GM21786 (cell line): ENCODE measurements at regions not wholly inside any gene's neighbourhood (a gene's known extent, or its start where the extent isn't known, plus 50 kb on each side); places are given as distances from the start of the nearest gene placed in this dataset.
"Not testable (repeated sequence)": the region's sequence is repeated elsewhere in the genome, so short reads cannot be mapped to it uniquely, and the experiment has no call there.

Experiments used
- ATAC-seq: cut with Tn5 transposase; IDR thresholded peaks from one replicate; pipeline ENCODE4 v1.9.1; 2021; ENCODE audit not compliant: unreplicated experiment

DNA sequence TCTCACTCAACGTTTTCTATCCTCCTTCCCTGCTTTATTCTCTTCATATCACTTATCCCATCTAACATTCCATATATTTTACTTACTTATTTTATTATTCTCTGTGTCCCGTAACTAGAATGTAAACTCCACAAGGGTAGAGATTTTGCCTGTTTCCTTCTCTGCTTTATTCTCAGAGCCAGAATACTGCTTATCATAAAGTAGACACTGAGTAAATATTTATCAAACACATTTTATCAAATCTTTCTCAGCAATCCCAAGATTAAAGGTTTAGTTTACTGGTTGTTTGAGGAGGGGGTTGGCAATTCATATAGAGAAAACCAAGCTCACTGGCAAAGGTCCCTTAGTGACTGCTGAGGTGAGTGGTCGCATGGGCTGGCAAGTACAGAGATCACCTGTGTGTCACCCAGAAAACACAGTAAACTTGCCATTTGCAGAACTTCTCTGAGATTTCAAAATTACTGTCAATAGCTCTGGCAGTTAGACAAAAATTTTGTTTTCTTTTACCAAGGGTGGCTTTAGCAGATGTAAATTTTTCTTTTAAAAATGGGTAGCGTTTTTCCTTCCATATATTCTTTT lies 662.4 kb downstream of the UTRN start:
- no peak for ATAC-seq

DNA sequence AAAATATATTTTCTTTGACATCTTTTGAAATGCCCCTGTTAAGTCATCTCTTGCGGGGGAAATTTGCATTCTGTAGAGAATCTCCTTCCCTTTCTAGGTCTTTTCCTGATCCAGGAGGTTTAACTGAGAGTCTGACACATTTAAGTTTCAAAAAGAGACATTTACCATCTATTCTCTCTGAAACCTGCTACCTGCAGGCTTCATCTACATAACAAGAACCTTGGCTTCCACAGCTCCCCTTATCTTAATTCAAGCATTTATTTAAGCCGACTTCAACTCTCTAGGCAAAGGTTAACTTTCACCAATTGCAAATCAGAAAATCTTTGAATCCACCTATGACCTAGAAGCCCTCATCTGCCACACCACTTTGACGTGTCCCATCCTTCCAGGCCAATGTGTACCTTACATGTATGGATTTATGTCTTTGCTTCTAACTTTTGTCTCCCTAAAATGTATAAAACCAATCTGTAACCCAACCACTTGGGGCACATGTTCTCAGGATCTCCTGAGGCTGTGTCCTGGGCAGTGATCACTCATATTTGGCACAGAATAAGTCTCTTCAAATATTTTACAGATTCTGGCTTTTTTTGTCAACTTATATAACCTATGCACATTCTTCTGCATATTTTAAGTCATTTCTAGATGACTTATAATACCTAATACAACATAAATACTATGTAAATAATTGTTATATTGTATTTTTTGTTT lies 666.7 kb downstream of the UTRN start:
- ATAC-seq = no peak

DNA sequence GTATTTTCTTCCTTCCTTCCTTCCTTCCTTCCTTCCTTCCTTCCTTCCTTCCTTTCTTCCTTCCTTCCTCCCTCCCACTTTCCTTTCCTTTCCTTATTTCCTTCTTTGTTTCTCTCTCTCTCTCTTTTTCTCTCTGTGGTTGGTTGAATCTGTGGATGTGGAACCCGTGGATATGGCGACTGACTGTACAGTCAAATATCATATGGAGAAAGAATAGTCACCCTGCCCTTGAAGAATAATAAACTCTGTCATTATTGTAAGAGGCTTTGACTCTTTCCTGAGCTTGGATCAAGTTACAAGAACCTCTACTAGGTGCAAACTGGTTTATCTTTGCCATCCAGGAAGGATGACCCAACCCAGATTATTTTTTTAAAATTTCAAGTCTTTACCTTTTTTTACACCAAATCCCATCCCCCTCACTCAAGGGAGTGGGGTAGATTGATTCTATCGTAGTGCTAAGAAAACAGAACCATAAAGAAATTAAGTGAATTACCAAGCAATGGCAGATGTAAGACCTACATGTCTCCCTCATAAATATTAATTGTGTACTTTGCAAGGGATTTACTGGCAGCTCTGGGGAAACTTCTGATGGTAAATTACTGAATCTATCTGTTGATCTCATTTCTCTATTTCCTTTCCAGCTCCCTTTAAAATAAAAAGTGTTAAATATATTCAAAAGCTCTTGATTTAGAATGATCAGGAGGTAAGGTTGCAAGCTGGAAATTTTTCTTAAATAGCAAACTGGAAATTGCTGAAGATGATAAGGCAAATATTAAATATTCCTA lies 667.5 kb downstream of the UTRN start:
- ATAC-seq = no peak

DNA sequence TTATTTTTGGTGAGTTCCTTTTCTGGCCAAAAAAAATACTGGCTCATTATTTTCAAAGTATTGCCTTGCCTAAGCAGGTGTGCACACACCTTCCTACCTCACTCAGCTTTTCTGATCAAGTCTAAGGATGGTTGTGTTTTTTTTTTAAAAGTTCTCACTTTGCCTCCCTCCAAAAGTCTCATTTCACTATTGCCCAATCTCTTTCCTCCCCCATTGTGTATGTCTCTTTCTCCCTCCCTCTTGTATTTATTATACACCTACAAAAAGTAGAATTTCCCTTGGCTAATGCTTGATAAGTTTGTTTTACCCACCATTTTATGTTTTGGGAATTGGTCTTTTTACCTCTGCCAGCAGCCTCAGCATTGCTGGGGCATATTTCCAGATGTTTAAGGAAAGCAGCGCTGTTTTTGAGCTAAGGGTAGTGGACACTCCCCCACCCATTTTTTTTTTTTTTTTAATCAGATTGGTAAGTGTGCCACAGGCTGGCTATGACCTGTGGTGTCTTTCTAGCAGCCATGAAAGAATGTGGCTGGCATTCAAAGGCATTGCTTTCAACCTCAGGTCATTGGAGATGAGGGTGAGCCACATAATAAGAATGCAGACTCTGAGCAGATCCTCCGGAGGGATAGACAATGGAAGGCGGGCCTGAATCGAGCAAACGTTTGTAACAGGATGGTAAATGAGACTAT lies 668.6 kb downstream of the UTRN start:
- no peak for ATAC-seq

DNA sequence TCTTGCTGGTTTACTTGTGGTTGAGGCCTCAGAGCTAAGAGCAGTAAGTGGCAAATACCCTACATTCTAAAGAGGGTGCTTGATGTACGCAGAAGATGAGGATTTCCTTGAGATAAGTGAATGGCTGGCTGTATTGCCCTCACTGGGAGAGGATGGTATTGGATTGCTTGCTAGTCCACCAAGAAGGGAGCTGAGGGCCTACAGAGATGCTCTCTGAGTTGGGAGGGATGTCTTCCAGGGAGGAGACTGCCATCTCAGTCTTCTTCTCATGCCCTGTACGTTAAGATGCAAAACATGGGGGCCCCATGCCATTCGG lies 669.1 kb downstream of the UTRN start:
- no peak for ATAC-seq

DNA sequence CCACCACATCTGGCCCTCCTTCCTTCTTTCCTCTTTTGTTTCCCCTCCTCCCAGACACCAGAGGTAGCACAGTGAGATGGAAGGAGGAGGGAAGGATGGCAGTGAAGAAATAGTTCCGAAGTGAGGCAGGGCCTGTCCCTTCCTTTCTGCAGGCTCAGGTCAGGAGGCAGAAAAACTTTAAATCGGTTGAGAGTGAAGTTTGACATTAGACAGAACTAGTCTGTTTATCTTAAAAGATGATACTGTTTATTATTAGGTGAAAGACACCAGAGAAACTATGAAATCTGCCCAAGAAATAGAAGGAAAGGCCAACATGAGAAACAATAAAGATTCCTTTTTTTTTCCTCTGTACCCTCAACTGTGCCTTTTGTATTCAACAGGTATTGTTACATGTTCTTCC lies 670.3 kb downstream of the UTRN start:
- ATAC-seq = no peak

DNA sequence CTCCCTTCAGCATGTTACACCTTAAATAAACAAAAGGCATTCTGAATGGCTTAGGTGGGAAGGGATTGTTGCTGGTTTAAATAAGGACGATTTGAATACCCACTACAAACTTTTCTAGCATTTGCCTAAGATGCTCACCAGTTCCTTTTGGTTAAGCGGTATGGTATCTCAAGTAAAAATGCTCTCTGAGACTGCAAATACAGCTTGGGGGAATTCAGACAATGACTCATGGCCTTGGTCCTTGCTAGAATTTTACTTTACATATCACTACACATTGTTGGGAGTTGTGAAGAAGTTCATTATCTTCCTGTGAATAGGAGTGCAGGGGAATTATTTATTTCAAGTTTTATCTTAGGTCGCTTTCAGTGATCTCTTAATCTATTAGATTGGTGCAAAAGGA lies 670.7 kb downstream of the UTRN start:
- ATAC-seq = no peak

DNA sequence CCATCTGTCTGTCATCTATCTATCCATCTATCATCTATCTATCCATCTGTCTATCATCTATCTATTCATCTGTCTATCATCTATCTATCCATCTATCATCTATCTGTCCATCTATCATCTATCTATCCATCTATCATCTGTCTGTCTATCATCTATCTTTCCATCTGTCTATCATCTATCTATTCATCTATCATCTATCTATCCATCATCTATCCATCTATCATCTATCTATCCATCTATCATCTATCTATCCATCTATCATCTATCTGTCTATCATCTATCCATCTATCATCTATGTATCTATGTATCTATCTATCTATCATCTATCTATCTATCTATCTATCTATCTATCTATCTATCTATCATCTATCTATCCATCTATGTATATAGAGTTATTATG lies 671.6 kb downstream of the UTRN start:
- ATAC-seq = not testable (repeated sequence)

DNA sequence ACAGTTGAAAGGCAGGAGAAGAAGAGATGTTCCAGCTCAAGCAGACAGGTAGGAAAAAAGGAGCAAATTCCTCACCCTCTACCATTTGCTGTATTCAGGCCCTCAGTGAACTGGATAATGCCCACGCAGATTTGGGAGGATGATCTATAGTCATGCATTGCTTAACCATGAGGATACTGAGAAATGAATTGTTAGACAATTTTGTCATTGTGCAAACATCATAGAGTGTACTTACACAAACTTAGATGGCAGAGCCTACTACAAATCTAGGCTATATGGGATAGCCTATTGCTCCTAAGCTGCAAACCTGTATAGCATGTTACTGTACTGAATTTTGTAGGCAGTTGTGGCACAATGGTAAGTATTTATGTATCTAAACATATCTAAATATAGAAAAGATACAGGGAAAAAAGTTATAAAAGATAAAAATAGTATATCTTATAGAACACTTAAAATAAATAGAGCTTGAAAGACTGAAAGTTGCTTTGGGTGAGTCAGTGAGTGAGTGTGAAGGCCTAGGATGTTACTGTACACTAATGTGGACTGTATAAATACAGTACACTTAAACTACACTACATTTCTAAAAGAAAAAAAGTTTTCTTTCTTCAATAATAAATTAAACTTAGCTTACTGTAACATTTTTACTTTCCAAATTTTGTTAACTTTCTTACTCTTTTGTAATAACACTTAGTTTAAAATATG lies 672.3 kb downstream of the UTRN start:
- no peak for ATAC-seq

DNA sequence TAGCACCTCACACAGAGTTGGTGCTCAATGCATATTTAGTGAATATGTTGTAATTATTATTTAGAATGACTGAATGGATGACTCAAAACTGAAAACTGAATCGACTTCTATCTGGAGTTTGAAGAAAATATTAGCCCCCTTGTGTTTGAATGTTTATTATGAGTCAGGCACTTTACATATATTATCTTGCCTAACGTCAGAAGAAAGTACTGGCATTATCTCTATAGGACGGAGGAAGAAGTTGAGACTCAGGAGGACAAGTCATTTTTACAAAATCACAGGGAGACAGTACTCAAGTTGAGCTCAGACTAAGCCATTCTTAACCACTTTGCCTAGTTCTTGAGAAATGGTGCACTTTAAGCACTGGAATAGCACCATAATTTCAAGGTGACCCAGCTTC lies 684.0 kb downstream of the UTRN start:
- ATAC-seq = no peak

DNA sequence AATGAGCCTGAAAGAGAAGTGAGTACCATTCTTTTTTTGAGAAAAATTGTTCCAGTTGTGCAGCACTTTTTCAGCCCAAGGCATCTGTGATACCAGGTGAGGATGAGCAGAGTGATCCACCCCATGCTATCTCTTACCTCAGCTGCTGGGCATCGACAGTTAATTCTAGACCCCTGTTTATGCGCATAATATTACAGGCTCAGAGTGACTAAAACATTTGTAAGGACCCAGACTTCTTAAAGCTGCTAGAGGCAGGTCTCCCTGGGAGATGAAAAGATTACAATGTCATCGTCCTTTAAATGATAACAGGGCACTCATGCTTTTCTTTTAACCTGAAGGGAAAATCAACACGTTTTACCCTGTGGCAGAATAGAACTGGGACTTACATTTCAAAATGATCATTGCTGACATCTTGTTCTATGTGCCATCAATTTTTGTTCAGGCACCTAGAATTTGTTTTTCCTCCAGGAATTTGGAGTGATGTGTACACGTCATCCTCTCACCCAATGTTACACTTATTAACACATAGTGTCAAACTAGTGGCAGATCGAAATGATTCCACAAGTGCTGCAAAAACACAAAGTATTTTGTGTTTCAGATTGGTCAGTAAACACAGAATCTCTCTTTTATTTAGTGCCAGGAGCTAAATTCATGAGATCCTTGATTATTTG lies 684.6 kb downstream of the UTRN start:
- ATAC-seq = no peak

DNA sequence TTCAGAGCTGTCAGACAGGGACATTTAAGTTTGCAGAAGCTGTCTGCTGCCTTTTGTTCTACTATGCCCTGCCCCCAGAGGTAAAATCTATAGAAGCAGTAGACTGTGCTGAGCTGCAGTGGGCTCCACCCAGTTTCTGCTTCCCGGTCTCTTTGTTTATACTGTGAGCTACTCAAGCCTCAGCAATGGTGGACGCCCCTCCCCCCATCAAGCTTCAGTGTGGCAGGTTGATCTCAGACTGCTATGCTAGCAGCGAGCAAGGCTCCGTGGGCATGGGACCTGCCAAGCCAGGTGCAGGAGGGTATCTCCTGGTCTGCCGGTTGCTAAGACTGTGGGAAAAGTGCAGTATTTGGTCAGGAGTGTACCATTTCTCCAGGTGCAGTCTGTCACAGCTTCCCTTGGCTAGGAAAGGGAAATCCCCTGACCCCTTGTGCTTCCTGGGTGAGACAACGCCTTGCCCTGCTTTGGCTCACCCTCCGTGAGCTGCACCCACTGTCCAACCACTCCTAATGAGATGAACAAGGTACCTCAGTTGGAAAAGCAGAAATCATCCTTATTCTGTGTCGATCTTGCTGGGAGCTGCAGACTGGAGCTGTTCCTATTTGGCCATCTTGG lies 692.2 kb downstream of the UTRN start:
- not testable (repeated sequence) for ATAC-seq

DNA sequence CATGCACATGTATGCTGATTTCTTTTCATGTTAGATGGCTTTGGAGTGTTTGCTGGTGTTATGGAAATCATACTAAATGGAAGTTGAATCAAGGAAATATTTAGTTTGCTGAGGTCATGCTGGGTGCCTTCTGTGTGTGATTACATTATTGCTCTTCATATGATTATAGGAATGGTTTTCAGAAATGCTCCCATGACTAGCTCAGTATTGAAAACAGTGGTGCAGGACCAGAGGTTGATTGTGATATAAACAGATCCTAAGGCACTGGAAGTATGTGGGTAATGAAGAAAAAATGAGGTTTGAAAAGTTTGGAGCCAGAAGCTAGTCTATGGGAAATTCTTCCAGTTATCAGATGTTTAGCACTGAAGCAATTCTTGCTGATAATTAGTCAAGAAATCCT lies 693.1 kb downstream of the UTRN start:
- no peak for ATAC-seq

DNA sequence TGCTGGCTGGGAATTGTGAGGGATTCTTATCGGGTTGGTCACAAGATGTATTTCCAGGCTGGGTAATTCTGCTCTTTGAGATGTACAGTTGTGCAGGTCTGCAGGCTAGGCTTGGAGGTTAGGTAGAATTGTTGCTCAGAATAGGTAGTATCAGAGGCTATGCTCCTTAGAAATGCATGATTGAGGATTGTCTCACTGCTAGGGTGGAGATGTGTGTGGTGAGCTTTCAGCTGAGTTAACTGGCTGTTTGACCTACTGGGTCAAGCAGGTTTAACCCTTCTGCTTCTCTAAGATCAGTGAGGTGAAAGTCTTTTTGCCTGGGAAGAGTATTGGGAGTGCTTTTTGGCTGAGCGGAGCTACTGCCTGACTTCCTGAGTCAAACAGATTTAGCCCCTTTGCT lies 701.1 kb downstream of the UTRN start:
- ATAC-seq = no peak

DNA sequence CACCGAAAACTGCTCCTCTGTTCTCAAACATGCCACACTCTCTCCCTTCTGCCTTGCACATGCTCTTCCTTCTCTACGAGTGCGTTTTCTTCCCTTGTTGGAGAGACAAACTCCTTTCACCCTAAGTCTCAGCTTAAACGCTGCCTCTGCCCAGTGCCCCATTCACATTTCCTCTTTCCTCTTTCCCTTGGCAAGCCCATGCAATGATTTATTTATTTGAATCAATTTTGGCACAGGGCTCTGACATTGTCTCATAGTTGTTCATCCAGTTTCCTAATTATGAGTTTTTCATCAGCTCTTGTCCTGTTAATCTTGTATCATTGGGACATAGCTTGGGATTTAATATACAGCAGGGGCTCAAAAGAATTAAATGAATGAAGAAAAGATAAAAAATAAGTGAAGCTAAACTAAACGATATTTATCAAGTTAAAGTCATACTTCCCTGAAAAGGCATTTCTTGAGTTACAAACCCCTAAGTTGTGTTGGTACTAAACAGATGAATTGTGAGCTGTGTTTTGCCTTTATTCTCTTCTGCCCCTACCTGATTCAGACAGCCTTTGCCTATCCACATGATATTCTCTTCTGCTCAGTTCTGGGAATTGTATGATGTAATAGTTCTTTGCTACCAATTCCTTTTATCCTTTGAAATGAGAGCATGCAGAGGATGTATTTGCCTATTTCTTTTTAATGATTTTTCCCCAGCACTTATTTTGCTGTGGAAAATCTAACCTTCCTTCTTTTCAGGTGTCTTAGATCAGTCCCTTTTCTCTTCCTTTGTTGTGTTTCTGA lies 704.4 kb downstream of the UTRN start:
- no peak for ATAC-seq

DNA sequence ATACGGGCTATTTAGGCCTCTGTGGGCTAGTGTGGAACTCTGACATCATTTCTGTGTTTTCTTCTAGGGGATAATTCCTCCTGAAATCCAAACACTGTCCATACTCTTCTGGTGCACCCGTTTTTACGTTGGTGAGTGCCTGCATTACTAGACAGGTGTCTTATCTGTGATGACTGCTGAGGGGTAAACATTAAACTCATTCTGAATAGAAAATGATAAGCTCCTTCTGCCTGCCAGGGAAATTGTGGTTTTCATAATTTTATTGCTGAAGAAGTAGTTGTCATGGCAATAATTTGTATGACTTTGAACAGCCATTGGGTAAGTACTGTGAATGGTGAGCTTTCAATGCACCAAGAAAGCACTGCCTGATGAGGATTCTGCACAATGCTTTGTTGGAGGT lies 705.6 kb downstream of the UTRN start:
- ATAC-seq = no peak

DNA sequence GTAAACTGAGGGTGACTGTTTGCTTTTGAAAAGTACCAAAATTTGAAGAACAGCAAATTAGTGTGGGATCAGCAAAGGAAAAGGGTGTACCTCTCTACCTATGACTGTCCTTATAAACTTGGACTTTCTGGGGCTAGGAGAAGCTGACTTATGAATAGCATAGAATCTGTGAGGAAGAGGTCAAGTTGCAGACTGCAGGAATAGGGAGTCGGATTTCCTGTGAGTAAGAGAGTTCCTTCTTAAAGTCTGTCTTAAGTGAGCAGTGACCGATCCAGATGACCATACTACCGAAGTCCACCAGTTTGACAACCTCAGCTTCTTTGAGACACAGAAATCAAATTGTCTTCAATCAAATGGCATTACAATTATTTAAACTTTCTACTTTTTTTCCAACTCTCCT lies 708.7 kb downstream of the UTRN start:
- no peak for ATAC-seq

DNA sequence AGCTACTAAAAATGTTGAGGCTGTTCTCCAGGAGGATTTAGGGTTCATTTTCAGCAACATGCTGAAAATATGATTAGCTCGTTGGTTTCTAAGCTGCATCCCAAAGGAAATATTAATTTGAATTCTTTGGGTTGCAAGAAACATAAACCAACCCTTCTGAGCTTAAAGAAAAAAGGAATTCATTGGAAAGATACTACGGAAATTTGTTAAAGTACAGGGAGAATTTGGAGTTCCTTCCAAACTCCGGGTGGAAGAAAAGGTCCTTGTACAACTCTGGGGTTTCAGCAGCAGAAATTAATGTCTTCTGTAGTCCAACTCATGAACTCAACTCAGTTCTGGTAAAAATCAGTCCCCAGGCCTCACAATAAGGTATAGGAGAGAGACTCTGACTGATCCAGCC lies 712.9 kb downstream of the UTRN start:
- no peak for ATAC-seq

DNA sequence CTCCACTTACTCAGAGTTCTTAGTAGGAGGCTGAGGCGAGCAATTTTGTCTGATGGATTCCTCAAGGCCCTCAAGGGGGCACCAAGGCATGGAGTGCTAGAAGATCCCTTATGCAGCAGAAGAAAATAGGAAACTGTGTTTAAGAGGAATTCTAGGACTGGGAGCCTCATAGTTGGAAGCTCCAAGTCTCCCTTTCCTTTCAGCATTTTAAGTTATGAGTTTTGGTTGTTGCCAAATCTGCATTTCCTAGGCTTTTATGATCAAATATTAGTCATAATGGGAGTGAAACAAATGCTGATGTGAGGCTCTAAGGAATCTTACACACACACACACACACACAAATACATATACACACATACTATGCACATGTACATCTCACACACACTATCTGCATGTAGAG lies 714.0 kb downstream of the UTRN start:
- ATAC-seq = no peak

DNA sequence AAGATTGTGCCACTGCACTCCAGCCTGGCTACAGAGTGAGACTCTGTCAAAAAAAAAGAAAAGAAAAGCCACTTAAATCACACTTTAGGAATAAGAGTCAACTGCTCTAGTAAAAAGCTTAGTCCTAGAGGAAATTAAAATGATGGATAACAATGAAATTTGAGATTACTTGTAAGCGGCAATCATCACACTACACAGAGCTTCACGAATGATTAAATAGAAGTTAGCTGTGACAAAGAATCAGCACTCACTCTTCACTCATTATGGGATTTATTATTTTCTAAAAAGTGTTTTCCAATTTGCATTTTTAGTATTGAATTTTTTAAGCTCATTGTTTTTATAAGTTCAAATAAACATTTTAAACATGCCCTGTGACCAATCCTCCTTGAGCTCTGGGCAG lies 718.0 kb downstream of the UTRN start:
- no peak for ATAC-seq
